Stimulated activated naive B cell treated with anti-CD40 and anti-IgM and Interleukin-4, amounts not matched to agents 10 μg/mL and 1 μg/mL and 100 μg/mL, for 72 hours (primary cell): ENCODE measurements at regions not wholly inside any gene's neighbourhood (a gene's known extent, or its start where the extent isn't known, plus 50 kb on each side); places are given as distances from the start of the nearest gene placed in this dataset.
"Not testable (repeated sequence)": the region's sequence is repeated elsewhere in the genome, so short reads cannot be mapped to it uniquely, and the experiment has no call there.

Experiments
- ATAC-seq, 2 donors: fragments of 150-1000 bp; cut with Tn5 transposase; replicated peaks; 2 replicates each; pipeline ENCODE4 v1.10.0; 2021; ENCODE audit warnings: moderate library complexity in 1 of 2
- DNase-seq: peaks from one replicate; pipeline ENCODE4 v3.0.0; 2021
- H3K27ac Mint-ChIP-seq: one replicate; pipeline ENCODE4 v1.8.0; 2022; ENCODE audit warnings: mild to moderate bottlenecking, mixed read lengths
- H3K27me3 Mint-ChIP-seq, 2 donors: one replicate each; pipeline ENCODE4 v1.8.0; 2022; ENCODE audit warnings: mixed read lengths in 2 of 2
- H3K36me3 Mint-ChIP-seq, 2 donors: one replicate each; pipeline ENCODE4 v1.8.0; 2022; ENCODE audit warnings: mixed read lengths in 2 of 2, mild to moderate bottlenecking in 1 of 2
- H3K4me1 Mint-ChIP-seq, 2 donors: one replicate each; pipeline ENCODE4 v1.8.0; 2022; ENCODE audit warnings: mixed read lengths in 2 of 2, mild to moderate bottlenecking in 1 of 2
- H3K4me3 Mint-ChIP-seq, 2 donors: one replicate each; pipeline ENCODE4 v1.8.0; 2022; ENCODE audit warnings: mild to moderate bottlenecking in 2 of 2, mixed read lengths in 2 of 2, moderate library complexity in 1 of 2
- H3K9me3 Mint-ChIP-seq, 2 donors: one replicate each; pipeline ENCODE4 v1.8.0; 2022; ENCODE audit warnings: mixed read lengths in 2 of 2, mild to moderate bottlenecking in 1 of 2

DNA sequence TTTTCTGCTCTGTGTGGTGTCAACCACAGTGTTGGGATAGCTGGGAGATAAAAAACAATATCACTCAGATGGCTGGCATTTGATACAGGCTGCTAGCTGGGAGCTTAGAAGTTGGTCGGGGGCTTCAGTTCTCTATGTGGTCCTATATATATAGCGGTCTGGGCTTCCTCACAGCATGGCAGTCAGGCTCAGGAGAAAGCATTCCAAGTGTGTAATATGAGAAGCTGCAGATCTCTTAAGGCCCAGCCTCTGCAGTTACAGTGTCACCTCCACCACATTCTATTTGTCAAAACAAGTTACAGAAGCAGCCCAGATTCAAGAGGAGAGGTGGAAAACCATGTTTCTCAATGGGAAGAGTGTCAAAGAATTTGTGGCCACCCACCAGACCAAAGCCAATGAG is 108.1 kb upstream of the NIPBL start:
- H3K9me3 Mint-ChIP-seq, result peaks cover 5 to 10% of the 10 kb centered on the region in 2 donors
- no peak overlapping the region for H3K27ac Mint-ChIP-seq
- H3K4me1 Mint-ChIP-seq, result no peaks in the 10 kb centered on the region

GRCh38 chr5:36769129-36769770 is 107.3 kb upstream of the NIPBL start:
- peaks cover 5 to 10% of the 10 kb centered on the region in 2 donors for H3K9me3 Mint-ChIP-seq

More for the DNA sequence above, 108.1 kb upstream of the NIPBL start:
- H3K27me3 Mint-ChIP-seq, result peaks cover 0 to 4% of the 10 kb centered on the region in 2 donors
- no peak overlapping the region for H3K4me3 Mint-ChIP-seq
- ATAC-seq, result no peak
- no peak for DNase-seq
- H3K36me3 Mint-ChIP-seq, result no peaks in the 10 kb centered on the region

GRCh38 chr5:36770125-36770524 is 106.4 kb upstream of the NIPBL start:
- H3K27me3 Mint-ChIP-seq, result peaks cover 0 to 4% of the 10 kb centered on the region in 2 donors
- no peak overlapping the region for H3K4me3 Mint-ChIP-seq
- DNase-seq (no peak), ATAC-seq (no peak)
- H3K9me3 Mint-ChIP-seq, result peaks cover 5 to 10% of the 10 kb centered on the region in 2 donors
- no peaks in the 10 kb centered on the region for H3K4me1 Mint-ChIP-seq
- no peak overlapping the region for H3K27ac Mint-ChIP-seq
- H3K36me3 Mint-ChIP-seq, result no peaks in the 10 kb centered on the region

More at GRCh38 chr5:36769129-36769770, 107.3 kb upstream of the NIPBL start:
- no peak for ATAC-seq
- H3K36me3 Mint-ChIP-seq, result no peaks in the 10 kb centered on the region
- no peaks in the 10 kb centered on the region for H3K4me1 Mint-ChIP-seq
- H3K27me3 Mint-ChIP-seq, result peaks cover 0 to 4% of the 10 kb centered on the region in 2 donors
- H3K4me3 Mint-ChIP-seq, result no peak overlapping the region
- no peak overlapping the region for H3K27ac Mint-ChIP-seq
- no peak for DNase-seq

GRCh38 chr5:36772276-36773140 is 104.1 kb upstream of the NIPBL start:
- Mint-ChIP-seq H3K4me3 (no peak overlapping the region), H3K4me1 (no peaks in the 10 kb centered on the region), H3K36me3 (no peaks in the 10 kb centered on the region), H3K27me3 (peaks cover 7% of the 10 kb centered on the region in 2 donors), H3K27ac (no peak overlapping the region), H3K9me3 (peaks cover 5 to 7% of the 10 kb centered on the region in 2 donors)
- ATAC-seq (no peak), DNase-seq (no peak)

- no peaks in the 10 kb centered on the region for H3K4me1 Mint-ChIP-seq
- peaks cover 2 to 3% of the 10 kb centered on the region in 2 donors for H3K9me3 Mint-ChIP-seq
- DNase-seq (no peak), ATAC-seq (no peak)
- peaks cover 7 to 14% of the 10 kb centered on the region in 2 donors for H3K27me3 Mint-ChIP-seq
- no peak overlapping the region for H3K27ac Mint-ChIP-seq
- H3K36me3 Mint-ChIP-seq, result peaks cover 0 to 2% of the 10 kb centered on the region in 2 donors
- H3K4me3 Mint-ChIP-seq, result no peak overlapping the region
Measured at GRCh38 chr5:36777105-36777757, 99.3 kb upstream of the NIPBL start.

GRCh38 chr5:36778336-36778735 is 98.2 kb upstream of the NIPBL start:
- ATAC-seq, result no peak
- DNase-seq, result no peak
- H3K4me3 Mint-ChIP-seq, result no peak overlapping the region
- no peak overlapping the region for H3K27ac Mint-ChIP-seq
- H3K36me3 Mint-ChIP-seq, result peaks cover 0 to 2% of the 10 kb centered on the region in 2 donors
- H3K9me3 Mint-ChIP-seq, result peaks cover 2 to 3% of the 10 kb centered on the region in 2 donors
- peaks cover 7 to 14% of the 10 kb centered on the region in 2 donors for H3K27me3 Mint-ChIP-seq
- no peaks in the 10 kb centered on the region for H3K4me1 Mint-ChIP-seq

DNA sequence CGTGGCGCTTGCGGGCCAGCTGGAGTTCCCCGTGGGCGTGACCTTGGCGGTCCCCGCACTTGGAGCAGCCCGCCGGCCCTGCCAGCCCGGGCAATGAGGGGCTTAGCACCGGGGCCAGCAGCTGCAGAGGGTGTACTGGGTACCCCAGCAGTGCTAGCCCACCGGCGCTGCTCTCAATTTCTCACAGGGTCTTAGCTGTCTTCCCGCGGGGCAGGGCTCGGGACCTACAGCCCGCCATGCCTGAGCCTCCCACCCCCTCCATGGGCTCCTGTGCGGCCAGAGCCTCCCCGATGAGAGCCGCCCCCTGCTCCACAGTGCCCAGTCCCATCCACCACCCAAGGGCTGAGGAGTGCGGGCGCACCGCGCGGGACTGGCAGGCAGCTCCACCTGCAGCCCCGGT is 94.0 kb upstream of the NIPBL start:
- H3K4me1 Mint-ChIP-seq, H3K4me3 Mint-ChIP-seq, ATAC-seq: not testable (repeated sequence)

DNA sequence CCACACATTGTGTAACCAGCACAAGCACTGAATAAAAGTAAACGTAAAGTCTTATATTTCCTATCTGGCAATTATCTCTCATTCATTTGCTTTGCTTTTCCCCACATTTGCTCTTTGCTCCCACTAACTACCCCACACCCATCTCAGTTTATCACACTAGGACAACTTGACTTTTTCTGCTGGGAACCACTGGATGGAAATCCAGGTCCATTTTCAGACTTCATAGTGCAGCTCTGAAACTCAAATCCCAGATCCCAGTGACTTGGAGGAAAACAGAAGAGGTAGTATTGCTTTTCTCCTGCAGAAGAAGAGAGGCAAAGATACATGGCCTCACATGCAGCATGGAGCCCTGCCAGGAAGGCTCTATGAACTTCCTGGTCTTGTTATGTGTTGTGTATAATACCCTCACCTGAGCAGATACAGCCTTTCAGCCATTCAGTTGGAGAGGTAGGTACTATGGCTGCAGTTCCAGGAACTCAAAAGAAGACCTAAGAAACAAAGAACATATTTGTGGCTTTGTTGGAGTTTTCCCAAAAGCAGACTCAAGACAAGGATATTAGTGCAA is 90.0 kb upstream of the NIPBL start:
- no peak for ATAC-seq
- H3K27me3 Mint-ChIP-seq, result no peaks in the 10 kb centered on the region
- no peak overlapping the region for H3K27ac Mint-ChIP-seq
- peaks cover 9 to 13% of the 10 kb centered on the region in 2 donors for H3K4me1 Mint-ChIP-seq
- no peak overlapping the region for H3K4me3 Mint-ChIP-seq
- H3K36me3 Mint-ChIP-seq, result no peaks in the 10 kb centered on the region
- no peak for DNase-seq
- peaks cover 0 to 2% of the 10 kb centered on the region in 2 donors for H3K9me3 Mint-ChIP-seq

More for the DNA sequence above, 94.0 kb upstream of the NIPBL start:
- H3K9me3 Mint-ChIP-seq, DNase-seq, H3K36me3 Mint-ChIP-seq, H3K27ac Mint-ChIP-seq, H3K27me3 Mint-ChIP-seq: not testable (repeated sequence)

DNA sequence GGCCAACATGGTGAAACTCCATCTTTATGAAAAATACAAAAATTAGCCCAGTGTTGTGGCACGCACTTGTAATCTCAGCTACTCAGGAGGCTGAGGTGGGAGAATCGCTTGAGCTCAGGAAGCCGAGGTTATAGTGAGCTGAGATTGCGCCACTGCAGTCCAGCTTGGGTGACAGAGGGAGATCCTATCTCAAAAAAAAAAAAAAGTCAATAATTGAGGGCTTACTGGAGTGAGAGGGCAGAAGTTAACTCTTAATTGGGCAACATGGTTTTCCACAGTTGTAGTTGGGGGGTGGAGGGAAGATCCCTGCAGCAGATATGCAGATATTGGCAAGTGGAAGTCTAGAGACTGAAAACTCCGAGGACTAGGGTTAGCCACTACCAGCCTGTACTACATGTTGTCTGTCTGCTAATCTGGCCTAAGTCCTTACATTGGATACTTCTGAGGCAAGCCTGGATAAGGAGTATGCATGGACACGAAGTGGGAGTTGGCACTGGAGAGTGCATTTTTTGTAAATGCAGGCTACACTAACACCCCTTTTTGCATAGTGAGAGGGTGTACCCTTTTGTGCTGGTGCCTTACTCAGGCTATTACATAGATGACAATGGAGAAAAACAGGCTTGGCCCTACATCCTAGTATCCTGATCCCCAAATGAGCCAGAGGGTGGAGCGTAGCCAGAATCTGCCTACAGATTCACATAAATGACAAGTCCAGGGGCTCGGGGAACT is 89.0 kb upstream of the NIPBL start:
- DNase-seq (no peak), ATAC-seq (no peak)
- no peak overlapping the region for H3K4me3 Mint-ChIP-seq
- H3K4me1 Mint-ChIP-seq, result peaks cover 9 to 13% of the 10 kb centered on the region in 2 donors
- H3K27ac Mint-ChIP-seq, result no peak overlapping the region
- no peaks in the 10 kb centered on the region for H3K36me3 Mint-ChIP-seq
- H3K9me3 Mint-ChIP-seq, result peaks cover 0 to 2% of the 10 kb centered on the region in 2 donors
- H3K27me3 Mint-ChIP-seq, result no peaks in the 10 kb centered on the region

DNA sequence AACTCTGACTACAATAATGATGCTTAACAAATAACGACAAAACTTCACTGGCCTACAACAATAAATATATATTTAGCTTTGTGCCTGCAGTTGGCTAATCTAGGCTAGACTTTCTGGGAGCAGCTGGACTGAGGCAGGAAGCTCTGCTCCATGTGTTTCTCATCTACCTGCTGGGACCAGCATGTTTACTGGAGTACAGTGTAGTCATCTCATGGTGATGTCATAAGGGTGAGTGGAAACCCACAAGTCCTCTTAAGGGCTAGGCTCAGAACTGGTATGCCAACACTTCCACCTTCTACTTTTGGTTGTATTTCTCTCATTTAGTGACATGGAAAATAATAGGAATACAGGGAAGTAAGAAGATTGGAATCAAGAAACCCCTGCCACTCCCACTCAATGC is 85.7 kb upstream of the NIPBL start:
- no peaks in the 10 kb centered on the region for H3K36me3 Mint-ChIP-seq
- H3K9me3 Mint-ChIP-seq, result peaks cover 0 to 2% of the 10 kb centered on the region in 2 donors
- H3K27ac Mint-ChIP-seq, result no peak overlapping the region
- no peaks in the 10 kb centered on the region for H3K27me3 Mint-ChIP-seq
- DNase-seq (no peak), ATAC-seq (no peak)
- no peak overlapping the region for H3K4me3 Mint-ChIP-seq
- H3K4me1 Mint-ChIP-seq, result peaks cover 9 to 13% of the 10 kb centered on the region in 2 donors

- Mint-ChIP-seq H3K36me3 (no peaks in the 10 kb centered on the region), H3K9me3 (peaks cover 0 to 2% of the 10 kb centered on the region in 2 donors), H3K4me3 (no peak overlapping the region), H3K27ac (no peak overlapping the region), H3K4me1 (peaks cover 9 to 13% of the 10 kb centered on the region in 2 donors), H3K27me3 (no peaks in the 10 kb centered on the region)
- ATAC-seq, result no peak
- no peak for DNase-seq
Measured at GRCh38 chr5:36792560-36793180, 83.9 kb upstream of the NIPBL start.

- Mint-ChIP-seq H3K27ac (no peak overlapping the region), H3K36me3 (no peaks in the 10 kb centered on the region), H3K9me3 (no peaks in the 10 kb centered on the region), H3K4me3 (no peak overlapping the region), H3K4me1 (peaks cover 0 to 4% of the 10 kb centered on the region in 2 donors), H3K27me3 (no peaks in the 10 kb centered on the region)
- ATAC-seq (no peak), DNase-seq (no peak)
Measured at GRCh38 chr5:36795366-36795765, 81.2 kb upstream of the NIPBL start.

GRCh38 chr5:36796155-36796554 is 80.4 kb upstream of the NIPBL start:
- no peaks in the 10 kb centered on the region for H3K27me3 Mint-ChIP-seq
- H3K27ac Mint-ChIP-seq, result no peak overlapping the region
- ATAC-seq (no peak), DNase-seq (no peak)
- H3K9me3 Mint-ChIP-seq, result no peaks in the 10 kb centered on the region
- no peaks in the 10 kb centered on the region for H3K36me3 Mint-ChIP-seq
- H3K4me1 Mint-ChIP-seq, result peaks cover 0 to 4% of the 10 kb centered on the region in 2 donors
- H3K4me3 Mint-ChIP-seq, result no peak overlapping the region
